Midbrain (tissue), 1 donor: ENCODE measurements at regions not wholly inside any gene's neighbourhood (a gene's known extent, or its start where the extent isn't known, plus 50 kb on each side); places are given as distances from the start of the nearest gene placed in this dataset.
"Not testable (repeated sequence)": the region's sequence is repeated elsewhere in the genome, so short reads cannot be mapped to it uniquely, and the experiment has no call there.

Source experiments
- DNase-seq: peaks from one replicate; lab custom pipeline; 2025; lab: John Stamatoyannopoulos, UW

DNA sequence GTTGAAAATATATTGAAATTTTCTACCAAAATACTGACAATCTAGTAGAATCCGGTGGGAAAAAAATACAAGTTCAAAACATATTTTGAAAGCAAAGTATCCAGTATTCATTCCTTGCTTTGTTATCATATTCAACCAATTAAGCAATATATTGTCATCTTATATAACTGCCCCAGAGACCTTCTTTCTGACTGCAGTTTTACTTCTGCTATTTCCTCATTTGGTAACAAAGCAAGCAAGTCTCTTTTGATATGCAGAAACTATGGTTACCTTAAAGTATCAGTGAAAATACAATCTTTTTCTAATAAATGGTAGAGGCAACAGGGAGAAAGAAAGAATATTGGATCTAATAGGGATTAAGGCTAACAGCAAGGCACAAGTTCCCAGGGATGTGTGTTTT, 663.7 kb upstream of the MEF2C start:
- no peak for DNase-seq

DNA sequence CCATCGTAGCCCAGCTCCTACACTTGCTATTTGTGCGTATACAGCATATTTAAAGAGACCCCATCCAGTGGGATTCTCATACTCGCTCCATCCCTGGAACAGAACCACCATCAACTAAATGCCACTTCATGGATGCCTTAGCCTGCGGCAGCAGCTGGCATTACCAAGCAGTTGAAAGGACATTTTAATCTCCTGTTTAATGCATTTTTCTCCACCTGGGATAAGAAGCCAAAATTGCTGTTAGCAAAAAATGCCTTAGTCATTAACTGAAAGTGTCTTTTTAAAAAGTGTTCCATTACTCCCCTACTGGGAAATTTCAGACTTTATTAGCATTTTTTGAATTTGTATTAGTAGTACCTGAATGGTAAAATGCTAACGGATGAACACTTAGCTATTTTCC, 662.6 kb upstream of the MEF2C start:
- DNase-seq = no peak

DNA sequence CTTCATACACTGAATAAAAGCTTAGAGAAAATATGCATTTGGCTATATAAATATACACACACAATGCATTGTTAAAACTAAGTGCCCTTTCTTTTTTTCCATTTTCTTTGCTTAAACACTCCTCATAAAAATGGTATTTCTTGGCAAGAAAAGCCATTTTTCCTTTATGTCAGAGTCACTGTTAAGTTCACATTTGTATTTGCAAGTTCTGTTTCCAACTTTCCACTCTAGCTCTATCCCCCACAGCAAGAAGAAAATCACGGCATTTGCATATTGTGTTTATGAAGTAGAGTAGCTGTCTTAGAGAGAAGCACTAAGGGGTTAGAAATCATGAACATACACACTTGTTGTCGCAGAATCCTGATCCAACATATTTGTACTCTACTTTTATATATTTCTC, 662.1 kb upstream of the MEF2C start:
- DNase-seq = no peak

DNA sequence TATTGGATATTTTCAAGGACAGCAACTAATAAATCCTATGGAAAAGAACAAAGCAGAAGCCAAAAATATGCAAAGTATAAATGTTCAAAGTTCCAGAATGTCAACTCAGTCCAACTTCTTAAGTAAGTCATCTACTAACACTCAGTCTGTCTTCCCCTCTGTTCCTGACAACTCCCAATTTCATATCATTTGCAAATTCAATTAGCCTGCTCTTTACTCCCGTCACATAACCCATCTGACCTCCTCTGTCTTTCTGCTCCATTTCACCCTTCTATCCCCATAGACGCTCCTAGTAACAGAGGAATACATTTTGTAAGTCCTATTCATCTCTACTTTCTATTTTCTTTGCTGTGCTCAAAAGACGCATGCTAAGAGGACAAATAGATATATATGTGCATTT, 659.8 kb upstream of the MEF2C start:
- no peak for DNase-seq

DNA sequence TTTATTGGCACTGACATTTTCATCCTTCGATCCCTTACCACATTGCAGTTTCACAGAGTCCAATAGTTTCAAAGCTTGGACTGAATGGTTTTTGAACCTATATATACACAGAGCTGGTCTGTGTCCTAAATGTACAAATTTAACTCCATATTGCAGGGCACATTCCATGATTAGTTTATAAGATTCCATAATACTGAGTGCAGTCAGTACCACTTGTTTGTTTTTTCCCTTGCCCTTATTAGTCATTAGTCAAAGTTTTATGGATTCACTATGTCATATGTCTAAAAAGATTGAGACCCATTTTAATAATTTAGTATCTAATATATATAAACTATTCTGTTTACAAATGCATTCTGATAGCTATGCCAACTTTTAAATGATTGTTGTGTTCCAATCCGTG, 654.8 kb upstream of the MEF2C start:
- DNase-seq = no peak

DNA sequence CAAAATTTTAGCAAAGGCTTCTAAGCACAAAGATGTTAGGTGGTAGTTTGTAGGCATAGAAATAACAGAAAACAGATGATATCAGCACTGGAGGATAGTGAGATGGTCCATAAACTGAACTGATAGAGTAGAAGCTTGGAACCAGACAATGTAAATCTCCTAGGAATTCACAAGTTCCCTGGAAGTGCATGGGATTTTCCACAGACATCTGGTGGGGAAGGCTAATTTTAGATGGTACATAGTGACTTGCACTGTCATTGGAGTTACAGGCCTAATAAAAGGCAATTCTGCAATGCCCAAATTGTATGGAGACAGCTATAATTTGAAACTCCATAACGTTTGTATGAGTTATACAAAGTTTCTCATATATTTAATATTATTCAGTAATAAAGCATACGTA, 653.0 kb upstream of the MEF2C start:
- DNase-seq = no peak

DNA sequence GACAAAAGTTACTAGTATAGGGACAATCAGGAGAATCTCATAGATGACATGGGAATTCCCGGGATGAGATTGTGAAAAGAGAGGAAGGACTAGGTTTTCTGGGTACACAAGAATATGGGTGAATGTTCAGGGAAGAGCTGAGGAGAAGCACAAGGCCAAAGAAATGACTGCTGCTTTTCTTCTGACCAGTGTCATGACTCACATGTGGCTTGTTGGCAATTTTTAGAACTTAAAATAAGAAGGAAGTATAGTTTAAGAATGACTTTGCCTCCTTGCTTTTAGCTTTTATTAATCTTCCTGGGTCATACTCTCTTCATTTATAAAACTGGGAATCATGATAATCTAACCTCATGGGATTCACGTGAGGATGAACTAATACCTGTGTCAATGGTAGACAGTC, 652.4 kb upstream of the MEF2C start:
- no peak for DNase-seq

DNA sequence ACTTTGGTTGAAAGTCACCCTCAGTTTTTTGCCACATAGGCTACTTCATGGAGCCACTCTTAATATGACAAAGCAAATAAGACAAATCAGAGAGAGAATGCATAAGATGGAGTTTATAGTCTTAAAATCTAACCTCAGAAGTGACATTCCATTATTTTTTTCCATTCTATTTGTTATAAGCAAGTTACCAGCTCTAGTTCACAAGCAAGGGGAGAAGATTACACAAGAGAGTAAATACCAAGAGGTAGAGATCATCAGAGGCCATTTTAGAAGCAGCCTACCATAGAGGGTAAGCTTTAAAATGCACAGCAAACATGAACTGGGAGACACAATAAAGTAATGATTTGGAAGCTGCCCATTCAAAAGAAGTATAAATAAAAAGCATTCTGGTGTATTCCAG, 651.3 kb upstream of the MEF2C start:
- no peak for DNase-seq

DNA sequence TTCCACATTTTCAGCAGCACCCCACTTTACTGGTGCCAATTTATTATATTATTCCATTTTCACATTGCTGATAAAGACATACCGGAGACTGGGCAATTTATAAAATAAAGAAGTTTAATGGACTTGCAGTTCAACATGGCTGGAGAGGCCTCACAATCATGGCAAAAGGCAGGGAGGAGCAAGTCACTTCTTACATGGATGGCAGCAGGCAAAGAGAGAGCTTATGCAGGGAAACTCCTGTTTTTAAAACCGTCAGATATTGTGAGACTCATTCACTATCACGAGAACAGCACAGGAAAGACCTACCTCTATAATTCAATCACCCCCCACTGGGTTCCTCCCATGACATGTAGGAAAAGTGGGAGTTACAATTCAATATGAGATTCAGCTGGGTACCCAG, 641.8 kb upstream of the MEF2C start:
- DNase-seq = no peak

DNA sequence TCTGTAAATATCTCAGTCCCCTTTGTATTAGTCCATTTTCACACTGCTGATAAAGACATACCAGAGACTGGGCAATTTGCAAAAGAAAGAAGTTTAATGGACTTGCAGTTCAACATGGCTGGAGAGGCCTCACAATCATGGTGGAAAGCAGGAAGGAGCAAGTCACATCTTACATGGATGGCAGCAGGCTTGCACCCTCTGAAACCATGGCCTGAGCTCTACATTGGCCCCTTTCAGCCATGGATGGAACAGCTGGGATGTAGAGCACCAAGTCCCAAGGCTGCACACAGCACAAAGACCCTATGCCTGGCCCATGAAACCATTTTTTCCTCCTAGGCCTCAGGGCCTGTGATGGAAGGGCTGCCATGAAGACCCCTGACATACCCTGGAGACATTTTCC, 640.9 kb upstream of the MEF2C start:
- not testable (repeated sequence) for DNase-seq

DNA sequence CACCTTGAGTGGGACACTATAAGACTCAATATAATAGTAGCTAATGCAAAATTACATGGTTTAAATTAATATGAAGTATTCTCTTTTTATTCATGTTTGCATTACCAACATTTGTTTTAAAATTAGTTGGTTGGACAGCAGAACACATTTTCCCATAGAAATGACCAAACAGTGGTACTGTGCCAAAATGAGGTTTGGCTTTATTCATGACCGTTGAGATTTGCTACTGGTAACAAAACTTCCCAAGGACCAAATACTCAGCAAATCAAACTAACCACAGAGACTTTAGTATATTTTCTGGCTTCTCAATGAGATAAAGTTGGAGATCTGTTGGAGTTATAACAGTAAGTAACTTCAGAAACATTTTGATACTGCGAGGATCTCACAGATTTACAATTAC, 637.8 kb upstream of the MEF2C start:
- no peak for DNase-seq

DNA sequence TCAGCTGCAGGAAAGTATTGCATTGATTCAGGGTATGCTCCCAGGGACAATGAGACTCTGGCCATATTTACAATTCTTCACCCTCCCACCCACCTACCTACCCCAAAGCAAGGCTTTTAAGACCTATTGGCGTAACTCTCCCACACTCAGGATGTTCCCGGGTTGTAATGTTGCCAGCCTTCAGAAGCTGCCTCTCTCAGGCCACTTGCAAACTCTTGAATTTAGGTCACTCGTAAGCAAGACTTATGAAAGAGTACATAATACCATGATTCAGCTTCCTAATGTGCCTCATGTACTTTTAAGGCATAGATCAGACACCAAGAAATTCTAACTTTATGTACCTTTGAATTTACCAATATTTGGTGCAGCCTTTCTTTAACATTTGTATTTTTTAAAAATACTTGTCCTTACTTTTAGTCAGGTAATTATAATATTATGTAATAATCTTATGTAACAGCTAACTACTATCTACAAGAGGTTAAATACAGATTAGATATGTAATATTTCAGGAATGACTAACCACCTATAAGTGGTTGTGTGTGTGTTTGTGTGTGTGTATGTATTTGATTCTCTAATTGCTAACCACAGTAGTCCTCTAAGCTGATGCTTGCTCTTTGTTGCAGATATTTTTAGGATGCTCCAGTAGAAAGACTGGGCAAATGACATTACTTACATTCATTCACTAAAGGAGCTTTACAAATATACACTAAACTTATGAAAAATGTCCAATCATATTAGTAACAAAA, 630.5 kb upstream of the MEF2C start:
- no peak for DNase-seq

DNA sequence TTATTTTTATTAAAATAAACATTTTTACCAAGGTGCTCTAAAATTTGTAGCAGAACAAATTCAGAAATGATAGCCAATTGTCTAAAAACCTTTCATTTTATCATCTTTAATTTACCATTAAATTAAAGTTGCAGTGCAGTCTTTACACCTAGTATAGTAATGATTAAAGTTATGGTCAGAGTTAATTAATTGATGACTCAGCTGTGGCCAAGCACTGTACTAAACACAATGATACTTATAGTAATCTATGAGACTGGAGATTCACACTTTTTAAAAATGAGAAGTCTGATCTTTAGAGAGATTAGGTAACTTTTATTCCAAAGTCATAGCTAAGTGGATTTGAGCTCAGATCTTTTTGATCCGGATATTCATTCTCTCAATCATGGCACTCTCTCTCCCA, 621.1 kb upstream of the MEF2C start:
- DNase-seq = no peak

DNA sequence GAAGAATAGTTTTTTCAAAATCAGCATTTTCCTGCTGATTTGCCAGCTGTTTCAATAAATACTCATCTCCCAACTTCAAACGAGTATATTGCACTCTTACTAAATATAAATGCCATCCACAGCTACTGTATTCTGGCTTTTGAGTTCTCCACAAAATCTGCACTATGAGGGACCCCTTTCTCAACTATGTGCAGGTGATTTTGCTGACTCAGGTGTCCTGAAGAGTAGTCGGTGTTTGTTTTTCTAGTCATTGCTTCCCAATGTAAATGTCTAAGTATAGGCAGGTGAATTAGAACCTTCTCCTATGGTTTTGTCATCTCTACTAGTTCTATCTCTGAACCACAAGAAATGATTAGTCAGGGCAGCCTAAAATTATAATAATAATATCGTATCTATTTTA, 616.8 kb upstream of the MEF2C start:
- DNase-seq = no peak

DNA sequence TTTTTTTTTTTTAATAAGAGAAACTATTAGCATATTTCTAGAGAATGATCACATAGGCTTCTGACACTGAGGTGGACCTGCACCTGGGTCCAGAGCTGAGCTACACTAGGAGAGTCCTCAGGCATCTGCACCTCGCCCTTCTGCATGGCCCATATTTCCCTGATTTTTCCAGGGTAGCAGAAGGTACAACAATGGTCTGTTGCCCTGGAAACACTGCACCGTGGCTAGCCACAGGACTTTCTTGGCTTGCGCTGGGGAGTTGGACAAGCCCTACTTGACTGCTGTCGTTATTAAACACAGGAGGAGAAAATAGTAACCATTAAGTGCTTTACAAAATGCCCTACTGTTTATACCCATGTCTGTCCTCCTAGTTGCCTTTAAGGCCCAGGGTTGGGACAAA, 615.7 kb upstream of the MEF2C start:
- DNase-seq = no peak

DNA sequence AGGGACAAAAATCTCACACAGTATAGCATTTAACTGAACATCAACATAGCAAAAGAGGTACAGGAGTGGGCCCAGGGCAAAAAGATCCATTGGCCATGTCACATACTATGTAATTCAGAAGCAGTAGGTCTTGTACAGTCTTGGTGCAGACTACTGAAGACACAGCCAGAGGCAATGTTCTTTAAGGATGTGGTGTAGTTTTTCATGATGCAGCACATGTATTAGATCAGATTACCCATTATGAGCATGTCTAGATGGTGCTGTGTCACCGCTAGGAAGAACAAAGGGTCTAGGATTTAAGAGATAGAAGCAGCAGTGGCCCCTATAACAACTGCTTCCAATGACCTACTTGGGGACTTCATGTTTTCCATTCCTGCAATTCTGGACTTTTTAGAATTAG, 610.4 kb upstream of the MEF2C start:
- DNase-seq = no peak

DNA sequence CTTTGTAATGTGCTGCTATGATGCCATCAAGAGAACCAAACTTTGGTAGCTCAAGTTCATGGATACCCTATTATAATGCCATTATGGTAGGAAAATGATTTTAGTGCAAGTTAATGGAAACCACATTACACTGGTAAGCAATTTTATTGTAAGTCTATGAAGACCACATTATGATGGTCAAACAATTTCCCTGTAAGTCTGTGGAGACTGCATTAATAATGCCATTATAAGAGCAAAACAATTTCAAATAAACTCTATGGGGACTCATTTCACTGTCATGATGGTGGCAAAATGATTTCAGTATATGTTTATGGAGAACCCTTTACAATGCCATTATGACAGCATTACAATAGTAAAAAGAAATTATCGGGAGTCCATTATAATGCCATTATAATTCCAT, 602.0 kb upstream of the MEF2C start:
- DNase-seq = no peak

DNA sequence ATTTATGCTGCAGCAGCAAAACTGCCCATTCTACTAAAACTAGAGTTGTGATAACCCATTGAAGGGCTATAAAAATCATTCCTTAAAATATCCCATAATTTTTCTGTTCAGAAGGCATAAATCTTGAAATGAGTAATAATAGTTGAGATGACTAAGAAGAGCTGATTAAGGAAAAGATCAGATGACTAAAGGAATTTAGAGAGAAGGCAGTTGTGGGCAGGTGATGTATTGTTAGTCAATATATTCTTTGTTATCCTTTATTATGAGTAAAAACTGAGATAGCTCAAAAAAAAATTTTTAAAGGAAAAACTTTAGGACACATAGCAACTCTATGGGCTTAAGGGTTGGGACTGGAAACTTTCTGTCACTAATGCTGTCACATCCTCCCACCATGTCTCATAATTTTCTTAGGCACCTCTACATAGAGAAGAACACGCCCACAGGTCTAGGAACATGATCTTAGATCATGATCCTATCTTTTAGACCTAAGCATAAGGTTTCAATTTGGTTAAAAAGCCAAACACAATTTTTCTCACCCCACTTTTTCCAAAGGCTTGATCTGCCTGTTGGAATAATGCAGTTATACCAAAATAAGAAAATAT, 597.5 kb upstream of the MEF2C start:
- no peak for DNase-seq

DNA sequence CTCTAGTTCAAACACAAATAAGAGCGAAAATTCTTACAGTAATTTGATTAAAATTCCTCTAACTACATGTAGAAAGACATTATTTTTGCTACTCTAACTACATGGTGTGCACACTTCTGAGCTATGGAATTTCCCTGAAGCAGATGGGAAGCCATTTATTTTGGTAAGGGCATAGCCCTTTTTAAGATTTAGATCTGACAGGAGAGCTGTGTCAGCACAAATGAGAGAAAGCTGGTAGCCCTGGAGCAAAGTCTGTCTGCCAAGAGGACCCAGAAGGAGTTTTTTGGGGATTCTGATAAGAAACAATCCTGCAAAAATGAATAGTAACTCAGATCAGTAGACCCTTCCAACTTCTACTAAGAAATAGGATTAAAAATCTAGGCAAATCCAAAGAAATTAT, 595.9 kb upstream of the MEF2C start:
- no peak for DNase-seq

DNA sequence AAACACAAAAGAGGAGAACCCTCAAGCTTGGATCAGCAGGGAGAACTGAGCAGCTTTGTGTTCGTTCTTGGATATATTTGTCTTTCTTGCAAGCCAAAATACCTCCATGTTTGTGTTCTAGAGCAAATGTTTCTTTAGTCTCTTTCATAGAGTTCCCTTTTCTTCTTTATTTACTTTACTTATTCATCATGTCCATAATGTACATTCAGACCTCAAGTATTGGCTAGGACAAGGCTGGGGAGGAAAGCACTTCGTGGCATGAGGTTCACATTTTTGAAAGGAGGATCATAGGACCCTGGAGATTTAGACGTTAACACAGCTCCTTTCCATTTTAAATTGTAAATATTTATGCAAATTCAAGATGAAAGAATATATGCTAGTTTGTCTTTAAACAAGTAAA, 590.2 kb upstream of the MEF2C start:
- DNase-seq = no peak

DNA sequence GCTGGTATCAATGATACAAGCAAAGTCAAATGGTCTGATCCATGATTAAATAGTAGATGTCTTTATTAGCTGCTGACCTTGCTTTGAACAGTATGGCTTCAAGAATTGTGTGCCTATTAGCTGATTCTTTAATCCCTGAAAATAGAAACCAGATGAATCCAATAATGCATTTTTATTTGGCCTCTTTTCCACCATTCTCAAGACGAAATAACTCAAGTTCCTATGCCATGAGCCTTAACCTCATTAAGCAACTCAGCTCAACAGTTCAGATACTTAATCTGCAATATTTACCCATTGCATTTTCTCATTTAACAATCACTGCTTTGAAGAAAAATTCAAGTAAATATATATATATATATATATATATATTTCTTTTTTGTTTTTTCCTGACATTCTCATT, 588.6 kb upstream of the MEF2C start:
- DNase-seq = no peak

DNA sequence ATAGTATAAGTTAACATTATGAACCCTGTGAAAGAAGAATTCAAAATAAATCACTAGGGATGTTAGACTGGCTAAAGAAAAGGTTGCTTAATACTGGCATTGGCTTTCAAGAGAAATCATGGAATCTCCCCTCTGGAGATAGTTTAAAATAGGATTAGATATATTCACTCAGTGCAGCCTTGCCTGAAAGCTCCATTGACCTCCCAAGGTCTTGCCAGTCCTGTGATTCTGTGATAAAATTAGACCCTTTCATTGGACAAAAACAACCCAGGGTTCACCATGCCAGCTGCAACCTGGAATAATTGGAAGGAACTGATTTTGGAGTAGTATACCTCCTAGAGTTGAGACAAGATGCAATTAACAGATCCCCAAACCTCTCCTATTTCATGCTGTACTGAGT, 588.1 kb upstream of the MEF2C start:
- no peak for DNase-seq

DNA sequence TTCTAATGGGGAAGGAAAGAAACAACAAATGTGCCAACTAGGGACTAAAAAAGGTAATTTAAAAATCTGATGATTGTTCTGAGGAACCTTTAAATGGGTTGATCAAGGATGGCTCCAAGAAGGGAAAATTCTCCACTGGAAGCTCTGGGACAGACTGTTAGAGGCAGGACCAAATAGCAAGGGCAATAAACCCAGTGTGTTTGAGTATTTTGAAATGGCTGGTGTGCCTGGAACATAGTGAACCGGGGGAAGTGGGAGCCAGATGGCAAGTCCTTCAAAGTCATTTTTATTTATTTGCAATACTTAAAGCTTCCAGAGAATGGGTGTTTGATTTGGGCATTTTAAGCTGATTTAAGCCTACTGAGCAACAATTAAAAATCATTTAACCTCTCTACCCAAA, 587.7 kb upstream of the MEF2C start:
- DNase-seq = no peak

DNA sequence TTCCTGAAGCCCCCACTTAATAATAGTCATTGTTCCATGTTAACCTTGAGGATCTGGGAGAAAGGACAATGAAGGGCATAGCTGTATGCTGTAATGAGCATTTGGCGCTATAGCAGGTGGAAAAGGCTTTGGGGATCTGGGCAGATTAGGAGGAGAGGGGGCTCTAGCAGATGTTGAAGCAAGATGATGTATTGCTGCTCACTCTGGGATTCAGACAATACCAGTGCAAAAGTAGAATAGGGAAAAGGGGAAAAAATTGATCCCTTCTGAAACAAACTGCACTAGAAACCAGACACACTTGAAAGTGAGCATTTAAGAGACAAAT, 575.3 kb upstream of the MEF2C start:
- DNase-seq = no peak
